ENCODE measurements at regions not wholly inside any gene's neighbourhood (a gene's known extent, or its start where the extent isn't known, plus 50 kb on each side); places are given as distances from the start of the nearest gene placed in this dataset.

DNA sequence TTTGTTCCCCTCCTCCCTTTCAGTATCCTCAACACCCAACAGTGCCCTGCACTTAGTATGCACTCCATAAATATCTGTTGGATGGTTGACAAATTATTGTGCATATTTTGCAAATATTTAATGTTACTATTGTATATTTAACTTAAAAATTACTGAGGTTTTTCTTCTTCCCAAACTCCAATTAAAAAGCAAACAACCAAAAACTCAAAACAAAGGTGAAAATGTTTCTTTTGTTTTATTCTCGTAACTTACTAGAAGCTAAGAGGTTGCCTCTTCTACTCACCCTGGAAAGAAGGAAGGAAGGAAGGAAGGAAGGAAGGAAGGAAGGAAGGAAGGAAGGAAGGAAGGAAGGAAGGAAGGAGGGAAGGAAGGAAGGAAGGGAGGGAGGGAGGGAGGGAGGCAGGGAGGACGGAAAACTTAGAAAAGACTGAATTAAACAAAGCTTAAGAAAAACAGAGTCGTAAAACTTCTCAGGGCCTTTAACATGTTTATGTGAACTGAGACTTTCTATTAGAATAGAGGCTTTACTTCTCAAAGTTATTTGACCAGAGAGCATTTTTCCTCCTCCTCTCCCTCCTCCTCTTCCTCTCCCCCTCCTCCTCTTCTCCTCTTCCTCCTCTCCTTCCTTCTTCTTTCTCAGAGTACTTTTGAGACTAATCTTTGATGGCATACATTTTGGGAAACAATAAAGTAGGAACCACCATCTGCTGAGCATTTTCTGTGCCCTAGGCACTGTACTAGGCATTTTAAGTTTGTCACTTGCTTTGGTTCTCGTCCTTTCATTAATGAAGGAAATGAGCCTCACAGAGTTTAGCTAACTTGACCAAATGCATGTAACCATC is 396.6 kb upstream of the WWC1 start:
- H3K36me3 ChIP-seq (ENCODE audit: control insufficient read depth in 2 of 2, extremely low read depth in 1 of 2, insufficient read depth in 2 of 2, low read length in 2 of 2), result no peaks in the 10 kb centered on the region
- H3K9me1 ChIP-seq (replicated peaks; ENCODE audit: control insufficient read depth, extremely low read depth, insufficient read depth, low read length), result no peaks in the 10 kb centered on the region
- TF ChIP-seq MYC (IDR thresholded peaks at IDR 0.05; ENCODE audit: low read depth, low read length) (no peak), FOS (IDR thresholded peaks at IDR 0.05; ENCODE audit: borderline replicate concordance, insufficient read depth, low read length) (no peak), JUN (IDR thresholded peaks at IDR 0.05; ENCODE audit: borderline replicate concordance, insufficient read depth, insufficient read length, low read depth) (no peak), GATA2 (IDR thresholded peaks at IDR 0.05; ENCODE audit: insufficient read depth, insufficient read length, low read depth, low read length) (no peak), POLR2A (IDR thresholded peaks at IDR 0.05; ENCODE audit: low read depth, low read length) (no peak), POLR2AphosphoS5 (IDR thresholded peaks at IDR 0.05; ENCODE audit: insufficient read depth, low read depth, low read length) (no peak), EZH2 (IDR thresholded peaks at IDR 0.05; ENCODE audit: borderline replicate concordance, low read depth, low read length, severe bottlenecking) (no peak)
- TF ChIP-seq, protein P1, sequence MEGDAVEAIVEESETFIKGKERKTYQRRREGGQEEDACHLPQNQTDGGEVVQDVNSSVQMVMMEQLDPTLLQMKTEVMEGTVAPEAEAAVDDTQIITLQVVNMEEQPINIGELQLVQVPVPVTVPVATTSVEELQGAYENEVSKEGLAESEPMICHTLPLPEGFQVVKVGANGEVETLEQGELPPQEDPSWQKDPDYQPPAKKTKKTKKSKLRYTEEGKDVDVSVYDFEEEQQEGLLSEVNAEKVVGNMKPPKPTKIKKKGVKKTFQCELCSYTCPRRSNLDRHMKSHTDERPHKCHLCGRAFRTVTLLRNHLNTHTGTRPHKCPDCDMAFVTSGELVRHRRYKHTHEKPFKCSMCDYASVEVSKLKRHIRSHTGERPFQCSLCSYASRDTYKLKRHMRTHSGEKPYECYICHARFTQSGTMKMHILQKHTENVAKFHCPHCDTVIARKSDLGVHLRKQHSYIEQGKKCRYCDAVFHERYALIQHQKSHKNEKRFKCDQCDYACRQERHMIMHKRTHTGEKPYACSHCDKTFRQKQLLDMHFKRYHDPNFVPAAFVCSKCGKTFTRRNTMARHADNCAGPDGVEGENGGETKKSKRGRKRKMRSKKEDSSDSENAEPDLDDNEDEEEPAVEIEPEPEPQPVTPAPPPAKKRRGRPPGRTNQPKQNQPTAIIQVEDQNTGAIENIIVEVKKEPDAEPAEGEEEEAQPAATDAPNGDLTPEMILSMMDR (IDR thresholded peaks at IDR 0.05; ENCODE audit: extremely low read depth in 1 of 2, insufficient read depth in 1 of 2, low read depth in 1 of 2, low read length in 2 of 2), result no peak
- TF ChIP-seq, protein P2, sequence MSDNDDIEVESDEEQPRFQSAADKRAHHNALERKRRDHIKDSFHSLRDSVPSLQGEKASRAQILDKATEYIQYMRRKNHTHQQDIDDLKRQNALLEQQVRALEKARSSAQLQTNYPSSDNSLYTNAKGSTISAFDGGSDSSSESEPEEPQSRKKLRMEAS (IDR thresholded peaks at IDR 0.05; ENCODE audit: insufficient read depth, insufficient read length), result no peak
- H3K4me3 ChIP-seq (replicated peaks in 1 of 3; ENCODE audit: insufficient read depth in 1 of 3, low read depth in 1 of 3, low read length in 3 of 3), result no peak overlapping the region
- H2AFZ ChIP-seq (ENCODE audit: low read depth, low read length), result no peak overlapping the region
- H3K4me2 ChIP-seq (ENCODE audit: insufficient read depth, low read length), result no peak overlapping the region
- no peak for FAIRE-seq
- no peaks in the 10 kb centered on the region for H3K4me1 ChIP-seq (ENCODE audit: control insufficient read depth, extremely low read depth, insufficient read depth, low read length)
- dilution Hi-C loops (cut with MboI; ENCODE audit: extremely low pct_ligation_motif_present, low sequenced_read_pairs) (no loop called here), intact Hi-C loops (cut with micrococcal nuclease) (no loop called here)
- H3K27ac ChIP-seq (ENCODE audit: insufficient read depth, low read depth, low read length), result no peak overlapping the region
- no peaks in the 10 kb centered on the region for H3K27me3 ChIP-seq (ENCODE audit: control insufficient read depth in 2 of 2, insufficient read depth in 2 of 2, low read length in 2 of 2)
- DNase-seq (ENCODE audit: low read depth, low spot score), result no peak
- peaks cover 6% of the 10 kb centered on the region for H3K9me3 ChIP-seq (replicated peaks; ENCODE audit: control insufficient read depth, insufficient read depth, low read length)
- no peaks in the 10 kb centered on the region for H3K79me2 ChIP-seq (ENCODE audit: control insufficient read depth, insufficient read depth, low read length)
- no TSS peak for BruUV-seq (replicated peaks)
- H3K9ac ChIP-seq (replicated peaks; ENCODE audit: extremely low read depth, insufficient read depth, low read length), result no peak overlapping the region
- POLR2A ChIA-PET, result no interaction called here
- CTCF ChIA-PET, result no interaction called here
- no peaks in the 10 kb centered on the region for H4K20me1 ChIP-seq (replicated peaks; ENCODE audit: control insufficient read depth, extremely low read depth, insufficient read depth, low read length)

All from endothelial cell of umbilical vein (primary cell).